ENCODE measurements at regions not wholly inside any gene's neighbourhood (a gene's known extent, or its start where the extent isn't known, plus 50 kb on each side); places are given as distances from the start of the nearest gene placed in this dataset.

GRCh38 chr9:70466976-70467561 is 52.6 kb upstream of the KLF9 start:
- TF ChIP-seq CTCF (IDR thresholded peaks at IDR 0.05): peak in 1 of 9 donors; percentile 14
- no peaks in the 10 kb centered on the region for H3K9me3 ChIP-seq
- H3K36me3 ChIP-seq: no peaks in the 10 kb centered on the region
- ATAC-seq (peak in 2 of 8 donors; percentile 1 to 53), DNase-seq (no peak)
- H3K27ac ChIP-seq: peak overlapping the region in 3 of 10 donors; percentile 45 to 75 (median 65)
- intact Hi-C loops (cut with DNase I): loop anchor here in 2 of 10 donors (5.0 kb wide), 2 partner anchors 40 to 45 kb away; no protein-coding TSS in a partner anchor
- H3K4me3 ChIP-seq: no peak overlapping the region
- WGBS, 2 donors: 87 to 96% methylated on average over 6 of the region's 6 CpGs
- H3K4me1 ChIP-seq: peaks cover 14 to 57% (median 36%) of the 10 kb centered on the region in 9 donors
- H3K27me3 ChIP-seq: no peaks in the 10 kb centered on the region

GRCh38 chr9:70465904-70466303 is 51.4 kb upstream of the KLF9 start:
- ATAC-seq: no peak
- no peaks in the 10 kb centered on the region for H3K27me3 ChIP-seq
- TF ChIP-seq CTCF (IDR thresholded peaks at IDR 0.05): no peak
- H3K4me1 ChIP-seq: peaks cover 5 to 52% (median 26%) of the 10 kb centered on the region in 9 donors
- H3K36me3 ChIP-seq: no peaks in the 10 kb centered on the region
- H3K4me3 ChIP-seq: no peak overlapping the region
- no peak overlapping the region for H3K27ac ChIP-seq
- DNase-seq: peak in 1 of 2 donors; percentile 21
- intact Hi-C loops (cut with DNase I): loop anchor here in 2 of 10 donors (5.0 kb wide), 2 partner anchors 39 to 44 kb away; no protein-coding TSS in a partner anchor
- H3K9me3 ChIP-seq: no peaks in the 10 kb centered on the region
- WGBS, 2 donors: 72 to 75% methylated on average over 8 of the region's 8 CpGs

GRCh38 chr9:70465398-70465797 is 50.9 kb upstream of the KLF9 start:
- no peak overlapping the region for H3K27ac ChIP-seq
- no peaks in the 10 kb centered on the region for H3K36me3 ChIP-seq
- no peak overlapping the region for H3K4me3 ChIP-seq
- DNase-seq: no peak
- H3K9me3 ChIP-seq: no peaks in the 10 kb centered on the region
- TF ChIP-seq CTCF (IDR thresholded peaks at IDR 0.05): no peak
- no peaks in the 10 kb centered on the region for H3K27me3 ChIP-seq
- peaks cover 3 to 47% (median 21%) of the 10 kb centered on the region in 9 donors for H3K4me1 ChIP-seq
- ATAC-seq: no peak
- intact Hi-C loops (cut with DNase I): loop anchor here in 2 of 10 donors (5.0 kb wide), 2 partner anchors 38 to 43 kb away; no protein-coding TSS in a partner anchor
- 78 to 88% methylated on average over 6 of the region's 6 CpGs for WGBS, 2 donors

Data from heart right ventricle (tissue), 16 donors.